Right lobe of liver (tissue), 4 donors: ENCODE measurements at regions not wholly inside any gene's neighbourhood (a gene's known extent, or its start where the extent isn't known, plus 50 kb on each side); places are given as distances from the start of the nearest gene placed in this dataset.

Experiments
- CTCF ChIP-seq, 4 donors: fragments of 200-600 bp in 3 of 4; fragments of 450-650 bp in 1 of 4; IDR thresholded peaks; one replicate each; pipeline versions ENCODE4 v1.5.1 to v1.8.0; 2016 to 2022; ENCODE audit warnings: antibody characterized with exemption in 4 of 4, mild to moderate bottlenecking in 2 of 4
- POLR2A ChIP-seq: fragments of 450-650 bp; IDR thresholded peaks from one replicate; pipeline ENCODE4 v1.6.1; 2017; ENCODE audit warnings: antibody characterized with exemption, mild to moderate bottlenecking
- donor health status: DM: no; HTN: no; CAD: no.
- donor health status: DM: no; HTN: no; CAD: no.
- donor health status: DM: no; HTN: yes; CAD: no.

DNA sequence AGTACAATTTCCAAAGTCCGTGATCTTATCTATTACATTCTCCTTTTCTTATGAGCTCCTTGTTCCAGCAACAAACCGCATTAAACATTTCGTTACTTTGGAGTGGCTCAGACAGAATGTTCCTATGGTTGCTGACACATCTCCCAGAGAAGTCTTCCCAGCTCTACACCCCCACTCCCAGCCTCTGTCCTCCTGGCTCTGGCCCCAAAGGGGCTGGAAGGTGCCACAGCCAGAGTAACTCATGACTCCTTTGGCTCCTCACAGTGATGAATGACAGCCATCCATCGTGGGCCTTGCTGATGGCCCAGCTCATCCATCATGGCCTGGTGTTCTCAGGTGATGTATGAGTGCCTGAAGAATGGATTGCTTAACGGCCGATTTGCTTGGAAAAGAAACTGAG is 203.0 kb downstream of the DHX35 start:
- no peak for TF ChIP-seq CTCF (IDR thresholded peaks at IDR 0.05)
- TF ChIP-seq POLR2A, result no peak
